H9 (cell line): ENCODE measurements at regions not wholly inside any gene's neighbourhood (a gene's known extent, or its start where the extent isn't known, plus 50 kb on each side); places are given as distances from the start of the nearest gene placed in this dataset.
"Not testable (repeated sequence)": the region's sequence is repeated elsewhere in the genome, so short reads cannot be mapped to it uniquely, and the experiment has no call there.

Experiments
- DNase-seq: peaks from one replicate; pipeline ENCODE4 v3.0.0-alpha.2; 2017
- H2AFZ ChIP-seq: one replicate; pipeline ENCODE4 v1.6.1; 2013; ENCODE audit warnings: mild to moderate bottlenecking, low read length, control low read depth, moderate library complexity
- H2AK5ac ChIP-seq: 2 replicates; pipeline ENCODE4 v1.6.1; 2013; ENCODE audit warnings: low read length, control low read depth, mixed read lengths; ENCODE audit not compliant: insufficient read length
- H2BK120ac ChIP-seq: one replicate; pipeline ENCODE4 v1.6.1; 2013; ENCODE audit warnings: low read depth, mild to moderate bottlenecking, low read length, control low read depth, inconsistent platforms; ENCODE audit not compliant: poor library complexity, severe bottlenecking
- H2BK12ac ChIP-seq: 2 replicates; pipeline ENCODE4 v1.6.1; 2013; ENCODE audit warnings: low read length, control low read depth, mixed read lengths, low read depth; ENCODE audit not compliant: insufficient read length
- H2BK15ac ChIP-seq: 2 replicates; pipeline ENCODE4 v1.6.1; 2013; ENCODE audit warnings: low read depth, low read length, control low read depth
- H2BK20ac ChIP-seq: one replicate; pipeline ENCODE4 v1.6.1; 2013; ENCODE audit warnings: low read depth, mild to moderate bottlenecking, low read length, control low read depth, inconsistent platforms; ENCODE audit not compliant: poor library complexity, severe bottlenecking
- H2BK5ac ChIP-seq: 2 replicates; pipeline ENCODE4 v1.6.1; 2013; ENCODE audit warnings: low read length, control low read depth, mixed read lengths; ENCODE audit not compliant: insufficient read length
- H3K14ac ChIP-seq: 2 replicates; pipeline ENCODE4 v1.6.1; 2013; ENCODE audit warnings: low read length, control low read depth; ENCODE audit not compliant: insufficient read depth
- H3K18ac ChIP-seq: 2 replicates; pipeline ENCODE4 v1.6.1; 2013; ENCODE audit warnings: low read depth, mild to moderate bottlenecking, mixed read lengths, low read length, control low read depth; ENCODE audit not compliant: insufficient read length
- H3K23ac ChIP-seq: 2 replicates; pipeline ENCODE4 v1.6.1; 2013; ENCODE audit warnings: low read length, control low read depth, mixed read lengths, low read depth; ENCODE audit not compliant: insufficient read length
- H3K23me2 ChIP-seq: 2 replicates; pipeline ENCODE4 v1.6.1; 2013; ENCODE audit warnings: low read depth, mild to moderate bottlenecking, mixed read lengths, low read length, control low read depth; ENCODE audit not compliant: insufficient read length, poor library complexity, severe bottlenecking
- H3K27ac ChIP-seq: 2 replicates; pipeline ENCODE4 v1.5.1; 2013; ENCODE audit warnings: low read length, control low read depth, mixed read lengths, low read depth; ENCODE audit not compliant: insufficient read length
- H3K27me3 ChIP-seq: 2 replicates; pipeline ENCODE4 v1.6.1; 2013; ENCODE audit warnings: low read length, control low read depth, inconsistent platforms; ENCODE audit not compliant: insufficient read depth
- H3K4ac ChIP-seq: 2 replicates; pipeline ENCODE4 v1.6.1; 2013; ENCODE audit warnings: low read depth, mild to moderate bottlenecking, control low read depth, inconsistent platforms, low read length, moderate library complexity
- H3K4me1 ChIP-seq: 2 replicates; pipeline ENCODE4 v1.6.1; 2013; ENCODE audit warnings: low read length, control low read depth, inconsistent platforms; ENCODE audit not compliant: insufficient read depth
- H3K4me2 ChIP-seq: 2 replicates; pipeline ENCODE4 v1.6.1; 2013; ENCODE audit warnings: low read length, control low read depth, mixed read lengths; ENCODE audit not compliant: insufficient read length, insufficient read depth
- H3K56ac ChIP-seq: 2 replicates; pipeline ENCODE4 v1.6.1; 2013; ENCODE audit warnings: low read depth, mild to moderate bottlenecking, mixed read lengths, low read length, control low read depth; ENCODE audit not compliant: insufficient read length
- H3K79me1 ChIP-seq: 2 replicates; pipeline ENCODE4 v1.6.1; 2013; ENCODE audit warnings: low read depth, mild to moderate bottlenecking, moderate library complexity, low read length, control low read depth, inconsistent platforms; ENCODE audit not compliant: insufficient read depth, poor library complexity, severe bottlenecking
- H3K79me2 ChIP-seq: 2 replicates; pipeline ENCODE4 v1.6.1; 2013; ENCODE audit warnings: low read length, control low read depth, inconsistent platforms; ENCODE audit not compliant: insufficient read depth
- H3K9ac ChIP-seq: 2 replicates; pipeline ENCODE4 v1.6.1; 2013; ENCODE audit warnings: low read length, control low read depth, mixed read lengths; ENCODE audit not compliant: insufficient read length; ENCODE audit errors: extremely low read depth
- H3K9me3 ChIP-seq: one replicate; pipeline ENCODE4 v1.6.1; 2013; ENCODE audit warnings: low read depth, low read length, inconsistent platforms; ENCODE audit not compliant: control insufficient read depth
- H3T11ph ChIP-seq: one replicate; pipeline ENCODE4 v1.6.1; 2013; ENCODE audit warnings: mild to moderate bottlenecking, low read length, control low read depth, inconsistent platforms
- H4K20me1 ChIP-seq: one replicate; pipeline ENCODE4 v1.6.1; 2013; ENCODE audit not compliant: control insufficient read depth, insufficient read length, insufficient read depth
- H4K5ac ChIP-seq: 2 replicates; pipeline ENCODE4 v1.6.1; 2013; ENCODE audit warnings: low read depth, mild to moderate bottlenecking, mixed read lengths, low read length, control low read depth; ENCODE audit not compliant: insufficient read length
- H4K8ac ChIP-seq: replicated peaks from 2 replicates; pipeline ENCODE4 v1.6.1; 2013; ENCODE audit warnings: low read length, control low read depth, mixed read lengths, low read depth; ENCODE audit not compliant: insufficient read length
- H4K91ac ChIP-seq: 2 replicates; pipeline ENCODE4 v1.6.1; 2013; ENCODE audit warnings: low read depth, mild to moderate bottlenecking, moderate library complexity, mixed read lengths, low read length, control low read depth; ENCODE audit not compliant: insufficient read length
- H3K27ac Mint-ChIP-seq, 3 experiments: 2 replicates in 2 of 3; 3 replicates in 1 of 3; pipeline ENCODE4 v1.8.0; 2020 to 2021; ENCODE audit warnings: mixed read lengths in 3 of 3, mild to moderate bottlenecking in 1 of 3, moderate library complexity in 1 of 3
- H3K27me3 Mint-ChIP-seq: 2 replicates; pipeline ENCODE4 v1.8.0; 2021; ENCODE audit warnings: low read depth, mild to moderate bottlenecking, moderate library complexity, mixed read lengths
- H3K36me3 Mint-ChIP-seq, 3 experiments: 2 replicates in 2 of 3; 3 replicates in 1 of 3; pipeline ENCODE4 v1.8.0; 2020 to 2021; ENCODE audit warnings: low read depth in 3 of 3, mixed read lengths in 3 of 3; ENCODE audit not compliant: insufficient read depth in 1 of 3
- H3K4me1 Mint-ChIP-seq, 2 experiments: 2 replicates each; pipeline ENCODE4 v1.8.0; 2020; ENCODE audit warnings: mixed read lengths in 2 of 2
- H3K4me3 Mint-ChIP-seq, 2 experiments: 2 replicates in 1 of 2; 3 replicates in 1 of 2; pipeline ENCODE4 v1.8.0; 2020 to 2021; ENCODE audit warnings: mild to moderate bottlenecking in 2 of 2, mixed read lengths in 2 of 2, moderate library complexity in 1 of 2
- H3K9me3 Mint-ChIP-seq, 2 experiments: 2 replicates in 1 of 2; 3 replicates in 1 of 2; pipeline ENCODE4 v1.8.0; 2020; ENCODE audit warnings: mild to moderate bottlenecking in 2 of 2, mixed read lengths in 2 of 2, moderate library complexity in 1 of 2
- CTCF ChIP-seq: fragments of 200-600 bp; sonication (generic); conservative IDR thresholded peaks from 3 replicates; pipeline ENCODE4 v1.8.0; 2021; ENCODE audit warnings: antibody characterized with exemption, mild to moderate bottlenecking
- WGBS: extraction: QIAGEN DNeasy Blood & Tissue Kit; methylation state at CpG from one replicate; pipeline ENCODE4 v1.1.7; 2013; ENCODE audit warnings: missing lambda C conversion rate, low lambda C conversion rate, mixed read lengths; ENCODE audit not compliant: insufficient read length; ENCODE audit errors: extremely low coverage; 5-methylcytosine and 5-hydroxymethylcytosine counted together

DNA sequence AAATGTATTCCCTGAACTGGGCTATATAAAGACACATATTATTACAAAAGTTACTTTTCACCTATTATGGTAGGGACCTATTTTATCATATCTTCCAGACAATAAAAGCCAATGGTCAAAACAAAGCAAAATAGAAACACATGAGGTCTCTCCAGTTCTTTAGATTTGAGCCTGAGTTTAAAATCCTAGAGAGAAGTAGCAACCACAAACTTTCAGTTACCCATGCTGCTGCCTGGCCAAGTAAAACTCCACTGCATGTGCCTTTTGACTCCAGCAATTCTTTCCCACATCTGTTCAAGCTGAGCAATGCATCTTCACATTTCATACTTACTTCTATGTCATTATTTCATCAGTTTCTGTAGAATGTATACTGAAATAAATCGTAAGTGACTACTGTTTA is 405.3 kb downstream of the STK39 start:
- H3T11ph ChIP-seq, result no peak overlapping the region
- H4K91ac ChIP-seq, result no peak overlapping the region
- no peak overlapping the region for H3K18ac ChIP-seq
- no peak overlapping the region for H2BK12ac ChIP-seq
- peaks cover 21% of the 10 kb centered on the region in 2 experiments for H3K9me3 Mint-ChIP-seq
- H3K27me3 Mint-ChIP-seq, result no peaks in the 10 kb centered on the region
- no peak overlapping the region for H3K4me2 ChIP-seq
- H2BK15ac ChIP-seq, result no peak overlapping the region
- no peaks in the 10 kb centered on the region for H3K9me3 ChIP-seq
- H4K5ac ChIP-seq, result no peak overlapping the region
- no peak overlapping the region for H4K8ac ChIP-seq
- no CpG with 5 or more reads among the region's 1 CpG for WGBS
- H3K4me1 Mint-ChIP-seq, result peaks cover 31 to 32% of the 10 kb centered on the region in 2 experiments
- H4K20me1 ChIP-seq, result no peaks in the 10 kb centered on the region
- no peaks in the 10 kb centered on the region; the same call in 1 of the 2 replicates for H3K4me1 ChIP-seq
- H3K79me1 ChIP-seq, result no peaks in the 10 kb centered on the region
- DNase-seq, result no peak
- no peak overlapping the region for H3K23ac ChIP-seq
- no peak overlapping the region for H2BK20ac ChIP-seq
- no peak overlapping the region for H2BK120ac ChIP-seq
- H2AK5ac ChIP-seq, result no peak overlapping the region
- TF ChIP-seq CTCF, result no peak
- no peak overlapping the region for H3K4ac ChIP-seq
- no peak overlapping the region for H2BK5ac ChIP-seq
- H3K9ac ChIP-seq, result no peak overlapping the region
- no peaks in the 10 kb centered on the region for H3K23me2 ChIP-seq
- no peak overlapping the region for H3K56ac ChIP-seq
- H3K4me3 Mint-ChIP-seq, result no peak overlapping the region
- H2AFZ ChIP-seq, result no peak overlapping the region
- peaks cover 16 to 26% (median 22%) of the 10 kb centered on the region in 3 experiments for H3K36me3 Mint-ChIP-seq
- no peaks in the 10 kb centered on the region for H3K27me3 ChIP-seq
- no peak overlapping the region for H3K14ac ChIP-seq
- H3K27ac Mint-ChIP-seq, result no peak overlapping the region
- no peak overlapping the region for H3K27ac ChIP-seq
- H3K79me2 ChIP-seq, result no peaks in the 10 kb centered on the region

DNA sequence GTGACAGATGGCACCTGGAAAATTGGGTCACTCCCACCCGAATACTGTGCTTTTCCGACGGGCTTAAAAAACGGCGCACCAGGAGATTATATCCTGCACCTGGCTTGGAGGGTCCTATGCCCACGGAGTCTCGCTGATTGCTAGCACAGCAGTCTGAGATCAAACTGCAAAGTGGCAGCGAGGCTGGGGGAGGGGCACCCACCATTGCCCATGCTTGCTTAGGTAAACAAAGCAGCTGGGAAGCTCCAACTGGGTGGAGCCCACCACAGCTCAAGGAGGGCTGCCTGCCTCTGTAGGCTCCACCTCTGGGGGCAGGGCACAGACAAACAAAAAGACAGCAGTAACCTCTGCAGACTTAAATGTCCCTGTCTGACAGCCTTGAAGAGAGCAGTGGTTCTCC is 412.1 kb downstream of the STK39 start:
- not testable (repeated sequence) for H3K4me3 Mint-ChIP-seq, H2BK120ac ChIP-seq, H3T11ph ChIP-seq, H4K8ac ChIP-seq, H3K14ac ChIP-seq, H3K27ac ChIP-seq, H3K9me3 ChIP-seq, H3K79me2 ChIP-seq, H3K23me2 ChIP-seq, H4K91ac ChIP-seq, H2BK15ac ChIP-seq, H3K27me3 Mint-ChIP-seq, H3K4me1 ChIP-seq, H4K20me1 ChIP-seq, H3K27me3 ChIP-seq, H2BK12ac ChIP-seq, H4K5ac ChIP-seq, H2BK5ac ChIP-seq, H3K9ac ChIP-seq, H3K23ac ChIP-seq, H3K18ac ChIP-seq, H3K27ac Mint-ChIP-seq, H3K4me1 Mint-ChIP-seq, DNase-seq, H3K79me1 ChIP-seq, H2BK20ac ChIP-seq, H3K4me2 ChIP-seq, H3K56ac ChIP-seq, H3K4ac ChIP-seq, H2AFZ ChIP-seq, H2AK5ac ChIP-seq
- Mint-ChIP-seq H3K36me3 (peaks cover 23 to 36% (median 29%) of the 10 kb centered on the region in 3 experiments), H3K9me3 (peaks cover 22 to 24% of the 10 kb centered on the region in 2 experiments)
- WGBS, result no CpG with 5 or more reads among the region's 8 CpGs
